ENCODE measurements at regions not wholly inside any gene's neighbourhood (a gene's known extent, or its start where the extent isn't known, plus 50 kb on each side); places are given as distances from the start of the nearest gene placed in this dataset.

- no peak for DNase-seq (ENCODE audit: extremely low spot score in 2 of 2)
- Histone ChIP-seq H3K4me1 (no peaks in the 10 kb centered on the region), H3K27me3 (no peaks in the 10 kb centered on the region), H3K4me3 (no peak overlapping the region), H3K9me3 (no peaks in the 10 kb centered on the region), H3K27ac (no peak overlapping the region), H3K36me3 (no peaks in the 10 kb centered on the region)
- intact Hi-C loops (cut with DNase I): no loop called here
- TF ChIP-seq POLR2A (IDR thresholded peaks at IDR 0.05): no peak
- no peak for TF ChIP-seq CTCF (IDR thresholded peaks at IDR 0.05)
- TF ChIP-seq POLR2AphosphoS5 (IDR thresholded peaks at IDR 0.05; ENCODE audit: insufficient read depth in 1 of 2, low read depth in 1 of 2): no peak
Observed at GRCh38 chr18:73670524-73670923, 477.1 kb downstream of the FBXO15 start.

- Histone ChIP-seq H3K27me3 (no peaks in the 10 kb centered on the region), H3K4me1 (no peaks in the 10 kb centered on the region), H3K9me3 (no peaks in the 10 kb centered on the region), H3K27ac (no peak overlapping the region), H3K36me3 (no peaks in the 10 kb centered on the region), H3K4me3 (no peak overlapping the region)
- no peak for DNase-seq (ENCODE audit: extremely low spot score in 2 of 2)
- no peak for TF ChIP-seq POLR2A (IDR thresholded peaks at IDR 0.05)
- no peak for TF ChIP-seq POLR2AphosphoS5 (IDR thresholded peaks at IDR 0.05; ENCODE audit: insufficient read depth in 1 of 2, low read depth in 1 of 2)
- no peak for TF ChIP-seq CTCF (IDR thresholded peaks at IDR 0.05)
- intact Hi-C loops (cut with DNase I): no loop called here
Observed at GRCh38 chr18:73670039-73670438, 477.6 kb downstream of the FBXO15 start.

DNA sequence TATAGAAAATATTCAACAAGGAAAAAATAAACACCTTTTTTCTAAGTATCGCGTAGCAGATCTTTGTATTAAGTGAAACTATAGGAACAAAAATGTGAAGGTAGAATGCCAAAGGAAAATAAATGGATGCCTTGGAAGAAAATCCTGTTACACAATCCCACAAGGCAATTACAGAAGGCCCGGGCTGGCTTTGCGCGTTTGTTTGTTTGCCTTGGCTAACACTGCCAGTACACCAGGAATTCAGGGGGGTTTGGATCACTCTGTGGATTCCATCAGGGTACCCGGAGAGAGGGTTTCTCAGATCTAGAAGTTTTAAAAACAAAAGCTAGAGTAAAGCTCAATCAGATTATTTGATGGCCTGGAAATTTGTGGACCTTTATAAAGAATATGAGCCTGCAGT, 478.3 kb downstream of the FBXO15 start:
- Histone ChIP-seq H3K36me3 (no peaks in the 10 kb centered on the region), H3K27ac (no peak overlapping the region), H3K4me3 (no peak overlapping the region), H3K27me3 (no peaks in the 10 kb centered on the region), H3K4me1 (no peaks in the 10 kb centered on the region), H3K9me3 (no peaks in the 10 kb centered on the region)
- intact Hi-C loops (cut with DNase I): no loop called here
- no peak for TF ChIP-seq CTCF (IDR thresholded peaks at IDR 0.05)
- TF ChIP-seq POLR2AphosphoS5 (IDR thresholded peaks at IDR 0.05; ENCODE audit: insufficient read depth in 1 of 2, low read depth in 1 of 2): no peak
- no peak for TF ChIP-seq POLR2A (IDR thresholded peaks at IDR 0.05)
- DNase-seq (ENCODE audit: extremely low spot score in 2 of 2): no peak

- intact Hi-C loops (cut with DNase I): no loop called here
- Histone ChIP-seq H3K4me3 (no peak overlapping the region), H3K9me3 (no peaks in the 10 kb centered on the region), H3K36me3 (no peaks in the 10 kb centered on the region), H3K27me3 (no peaks in the 10 kb centered on the region), H3K4me1 (no peaks in the 10 kb centered on the region), H3K27ac (no peak overlapping the region)
- TF ChIP-seq POLR2A (IDR thresholded peaks at IDR 0.05): no peak
- TF ChIP-seq POLR2AphosphoS5 (IDR thresholded peaks at IDR 0.05; ENCODE audit: insufficient read depth in 1 of 2, low read depth in 1 of 2): no peak
- TF ChIP-seq CTCF (IDR thresholded peaks at IDR 0.05): no peak
- no peak for DNase-seq (ENCODE audit: extremely low spot score in 2 of 2)
Observed at GRCh38 chr18:73668051-73668450, 479.6 kb downstream of the FBXO15 start.

DNA sequence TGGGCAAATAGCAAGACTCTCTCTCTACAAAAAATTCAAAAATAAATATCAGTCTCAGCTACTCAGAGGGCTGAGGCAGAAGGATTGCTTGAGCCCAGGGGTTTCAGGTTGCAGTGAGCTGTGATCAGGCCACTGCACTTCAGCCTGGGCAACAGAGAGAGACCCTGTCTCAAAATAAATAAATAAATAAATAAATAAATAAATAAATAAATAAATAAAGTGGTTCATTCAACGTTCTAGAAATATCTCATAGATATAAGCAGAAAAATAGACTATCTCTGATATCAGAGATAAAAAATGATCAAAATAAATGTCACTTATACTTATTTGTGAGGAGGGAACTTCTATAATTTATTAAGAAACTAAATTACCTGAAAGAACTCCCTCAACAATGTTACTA, 480.9 kb downstream of the FBXO15 start:
- H3K36me3 ChIP-seq: no peaks in the 10 kb centered on the region
- H3K27me3 ChIP-seq: no peaks in the 10 kb centered on the region
- TF ChIP-seq POLR2A (IDR thresholded peaks at IDR 0.05) (no peak), POLR2AphosphoS5 (IDR thresholded peaks at IDR 0.05; ENCODE audit: insufficient read depth in 1 of 2, low read depth in 1 of 2) (no peak), CTCF (IDR thresholded peaks at IDR 0.05) (no peak)
- H3K9me3 ChIP-seq: no peaks in the 10 kb centered on the region
- H3K27ac ChIP-seq: no peak overlapping the region
- intact Hi-C loops (cut with DNase I): no loop called here
- no peaks in the 10 kb centered on the region for H3K4me1 ChIP-seq
- H3K4me3 ChIP-seq: no peak overlapping the region
- DNase-seq (ENCODE audit: extremely low spot score in 2 of 2): no peak

All from vagina (tissue), 2 donors.